GM18870 (cell line): ENCODE measurements at regions not wholly inside any gene's neighbourhood (a gene's known extent, or its start where the extent isn't known, plus 50 kb on each side); places are given as distances from the start of the nearest gene placed in this dataset.
"Not testable (repeated sequence)": the region's sequence is repeated elsewhere in the genome, so short reads cannot be mapped to it uniquely, and the experiment has no call there.

Experiments
- ATAC-seq: cut with Tn5 transposase; IDR thresholded peaks from one replicate; pipeline ENCODE4 v1.9.1; 2021; ENCODE audit warnings: moderate library complexity; ENCODE audit not compliant: unreplicated experiment

DNA sequence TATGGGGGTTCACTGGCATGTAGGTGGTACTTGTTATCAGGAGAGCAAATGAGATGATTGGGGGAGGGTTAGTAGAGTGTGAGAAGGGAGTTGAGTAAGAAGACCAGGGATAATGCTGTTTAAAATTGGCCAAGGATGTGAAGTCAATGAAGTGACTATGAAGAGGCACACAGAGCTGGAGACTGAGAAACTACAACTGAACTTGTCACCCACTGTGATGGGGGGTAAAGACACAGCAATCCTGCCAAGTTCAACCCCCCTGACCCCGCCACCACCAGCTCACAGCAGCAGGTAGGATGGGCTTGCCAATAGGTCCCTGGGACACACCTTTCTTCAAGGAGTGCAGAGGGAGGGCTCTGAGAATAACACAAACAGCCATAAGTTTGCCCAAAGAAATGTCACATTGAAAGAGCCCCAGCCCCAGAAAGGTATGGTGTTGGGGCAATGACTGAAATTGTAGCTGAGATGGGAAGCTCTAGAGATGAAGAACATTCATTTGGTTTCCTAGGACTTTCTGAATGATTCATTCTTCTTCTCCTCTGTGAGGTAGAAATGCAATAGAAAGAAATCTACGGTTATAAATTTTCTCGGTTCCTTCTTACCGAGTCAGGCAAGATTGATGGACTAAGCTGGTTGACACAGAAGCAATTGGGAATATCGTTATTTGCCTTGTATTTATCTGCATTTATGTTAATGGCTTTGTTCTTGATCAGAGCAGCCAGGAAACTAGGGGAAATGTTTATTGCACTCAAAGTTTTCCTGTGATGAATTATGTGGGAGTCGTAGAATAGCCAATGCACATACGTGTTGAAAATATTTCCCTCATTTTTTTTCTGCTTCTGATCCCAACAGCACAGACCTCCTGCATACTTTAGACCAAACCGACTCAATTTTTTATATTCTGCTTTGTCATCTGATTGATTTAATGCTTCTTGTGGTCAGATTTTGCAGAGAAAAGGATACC, 595.2 kb upstream of the CDH11 start:
- ATAC-seq, result no peak

DNA sequence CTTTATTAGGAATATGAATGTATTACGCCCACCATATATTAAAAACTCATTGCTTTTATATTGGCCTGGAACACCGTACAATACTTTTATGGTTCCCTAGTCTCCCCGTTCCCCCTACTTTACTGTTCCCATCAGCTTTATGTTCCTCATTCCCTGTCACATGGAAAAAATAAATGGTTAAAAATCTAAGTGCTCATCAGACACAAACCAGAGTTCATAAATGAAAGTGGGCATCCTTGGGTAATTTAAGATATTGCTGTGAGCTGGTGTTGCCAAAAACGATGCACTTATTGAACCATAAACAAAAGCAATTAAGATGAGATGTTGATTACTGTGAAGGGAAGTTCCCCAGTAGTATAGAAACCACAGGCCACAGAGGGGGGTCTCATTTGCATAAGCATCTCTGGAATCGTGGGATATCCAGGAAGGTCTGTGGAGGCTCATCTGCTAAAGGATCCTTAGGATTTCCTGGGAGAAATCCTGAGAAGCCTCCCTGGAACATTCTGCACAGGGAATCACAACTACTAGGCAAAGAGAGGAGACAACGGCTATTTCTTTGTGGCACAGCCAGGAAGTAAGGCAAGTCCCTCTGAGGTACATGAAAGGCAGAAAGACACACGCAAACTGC, 591.4 kb upstream of the CDH11 start:
- no peak for ATAC-seq

DNA sequence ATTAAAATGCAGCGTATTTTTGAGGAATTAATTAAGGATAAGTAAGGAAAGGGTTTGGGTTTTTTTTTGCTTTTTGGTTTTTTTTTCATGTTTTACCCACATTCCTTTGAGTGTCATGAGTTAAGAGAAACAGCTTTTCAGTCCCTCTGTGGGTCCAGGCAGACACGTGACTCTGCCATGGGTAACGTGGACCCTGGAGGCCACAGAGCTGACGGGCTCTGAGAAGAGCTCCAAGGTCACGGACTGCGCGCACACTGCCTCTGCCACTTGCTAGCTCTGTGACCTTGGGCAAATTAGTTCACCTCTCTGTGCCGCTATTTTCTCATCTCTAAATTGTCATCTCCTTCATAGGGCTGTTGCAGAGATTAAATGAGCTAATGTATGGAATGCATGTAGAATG, 588.2 kb upstream of the CDH11 start:
- no peak for ATAC-seq

DNA sequence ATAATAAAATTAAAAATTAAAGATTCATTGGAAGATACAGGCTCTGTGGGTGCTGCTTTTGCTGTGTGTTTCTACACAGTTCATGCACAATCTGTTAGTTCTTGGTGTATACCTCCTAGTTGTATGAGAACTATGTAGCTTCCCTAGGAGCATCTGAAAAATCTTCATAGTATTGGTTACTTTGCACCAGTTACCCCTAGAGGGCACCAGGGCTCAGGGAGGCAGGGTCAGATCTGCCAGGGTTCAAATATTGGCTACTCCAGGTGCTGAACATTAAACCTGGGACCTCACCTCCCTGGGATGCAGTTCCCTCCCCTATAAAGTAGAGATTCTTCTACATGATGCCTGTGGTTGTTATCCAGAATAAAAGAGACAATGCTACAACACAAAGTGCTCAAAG, 583.0 kb upstream of the CDH11 start:
- no peak for ATAC-seq

DNA sequence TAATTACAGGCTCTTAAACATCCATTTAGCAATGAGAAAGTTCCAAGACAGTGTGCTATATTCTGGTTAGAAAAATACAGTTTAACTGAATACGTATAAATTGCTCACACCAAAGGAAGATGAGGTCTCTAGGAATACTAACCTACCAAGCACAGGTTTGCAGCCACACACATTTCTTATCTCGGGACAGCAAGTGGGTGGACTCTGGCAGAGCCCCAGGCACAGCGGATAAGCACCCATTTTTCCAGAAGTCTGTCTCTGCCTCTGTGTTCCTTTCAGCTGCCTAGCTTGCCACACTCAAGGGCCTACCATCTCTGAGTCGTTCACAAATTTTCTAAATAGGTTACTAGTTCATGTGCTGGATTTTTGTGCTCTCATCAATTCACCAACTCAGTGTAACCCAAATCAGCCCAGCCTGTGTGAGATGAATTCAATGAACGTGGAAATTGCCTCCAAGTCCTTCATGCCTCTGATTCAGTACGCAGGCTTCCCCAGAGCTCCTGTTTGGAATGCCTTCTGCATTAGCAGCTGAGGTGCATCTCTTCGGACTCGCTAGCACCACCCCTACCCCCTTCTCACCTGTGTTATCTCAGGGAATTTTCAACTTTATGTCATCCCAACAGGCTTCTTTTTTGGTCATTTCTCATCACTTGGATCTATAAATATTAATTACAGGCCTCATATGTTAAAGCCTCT, 581.0 kb upstream of the CDH11 start:
- no peak for ATAC-seq

DNA sequence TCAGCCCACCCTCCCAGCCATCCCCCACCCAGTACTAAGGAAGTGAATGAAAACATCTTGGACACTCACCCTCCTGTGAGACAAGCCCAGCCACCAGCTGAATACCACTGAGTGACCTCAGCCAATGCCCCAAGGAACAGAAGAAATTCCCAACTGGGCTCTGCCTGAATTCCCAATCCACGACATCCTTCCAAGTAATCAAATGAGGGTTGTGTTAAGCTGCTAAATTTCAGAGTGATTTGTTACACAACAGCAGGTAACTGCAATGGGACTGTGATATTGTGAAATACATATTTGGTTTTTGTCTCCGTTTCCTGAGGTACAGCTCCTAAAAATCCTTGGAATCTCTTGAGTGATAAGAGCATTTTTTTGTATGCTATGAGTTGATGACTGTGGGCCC, 578.7 kb upstream of the CDH11 start:
- no peak for ATAC-seq

DNA sequence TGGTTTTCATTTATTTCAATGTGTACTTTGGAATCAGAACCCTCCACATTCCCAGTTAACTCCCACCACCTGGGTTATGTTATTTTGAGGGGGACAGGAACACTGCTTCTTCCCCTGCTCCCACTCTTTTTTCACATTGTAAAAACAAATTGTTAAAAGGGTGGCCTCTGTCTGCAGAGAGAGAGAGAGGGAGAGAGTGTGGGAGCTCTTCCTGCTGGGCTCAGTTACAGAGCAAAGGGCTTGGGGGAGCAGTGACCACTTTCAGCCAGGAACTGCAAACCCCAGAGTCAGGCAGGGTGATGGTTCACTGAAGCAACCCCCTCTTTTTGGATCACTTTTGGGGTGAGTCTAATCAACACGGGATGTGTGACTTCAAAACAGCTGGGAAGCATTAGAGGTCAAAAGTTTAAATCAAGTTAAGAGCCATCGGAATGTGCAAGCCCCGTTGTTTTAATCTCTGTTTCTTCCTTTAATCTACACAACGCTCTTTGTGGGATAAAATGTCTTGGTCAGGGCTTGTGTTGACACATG, 577.0 kb upstream of the CDH11 start:
- no peak for ATAC-seq

DNA sequence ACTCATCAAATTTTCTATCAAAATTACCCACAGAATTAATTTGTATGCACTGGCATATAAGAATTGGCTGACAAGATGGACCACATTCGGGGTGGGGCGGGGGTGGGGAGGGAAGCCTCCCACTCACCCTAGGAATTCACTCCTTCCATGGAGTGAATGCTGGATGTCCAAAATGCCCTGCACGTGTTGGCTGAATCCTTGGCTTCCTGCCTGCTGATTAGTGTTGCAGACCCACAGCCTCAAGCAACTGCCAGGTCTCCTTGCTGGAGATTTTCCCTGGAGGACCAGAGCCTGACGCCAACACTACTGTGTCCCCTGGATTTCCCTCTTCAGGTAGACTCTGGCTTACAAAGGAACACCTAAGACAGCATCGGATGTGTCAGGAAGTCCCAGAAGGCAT, 575.7 kb upstream of the CDH11 start:
- no peak for ATAC-seq

DNA sequence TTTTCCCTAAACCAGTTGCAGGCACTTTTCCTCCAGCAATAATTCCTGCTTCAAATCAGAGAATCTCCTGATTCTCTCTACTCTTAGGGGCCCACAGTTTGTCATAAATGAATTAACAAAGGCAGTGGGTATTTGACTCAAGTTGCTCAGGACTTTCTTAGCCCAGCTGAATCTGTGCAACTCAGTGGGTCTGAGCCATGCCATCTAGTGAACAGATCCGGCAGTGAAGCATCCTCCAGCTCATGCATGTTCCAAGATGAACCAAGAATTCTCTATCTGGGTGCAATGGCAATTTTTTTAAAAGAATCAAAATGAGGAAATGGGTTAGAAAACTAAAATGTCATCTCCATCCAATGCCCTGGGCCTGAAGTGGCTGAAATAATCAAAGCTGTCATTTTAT, 575.2 kb upstream of the CDH11 start:
- no peak for ATAC-seq

DNA sequence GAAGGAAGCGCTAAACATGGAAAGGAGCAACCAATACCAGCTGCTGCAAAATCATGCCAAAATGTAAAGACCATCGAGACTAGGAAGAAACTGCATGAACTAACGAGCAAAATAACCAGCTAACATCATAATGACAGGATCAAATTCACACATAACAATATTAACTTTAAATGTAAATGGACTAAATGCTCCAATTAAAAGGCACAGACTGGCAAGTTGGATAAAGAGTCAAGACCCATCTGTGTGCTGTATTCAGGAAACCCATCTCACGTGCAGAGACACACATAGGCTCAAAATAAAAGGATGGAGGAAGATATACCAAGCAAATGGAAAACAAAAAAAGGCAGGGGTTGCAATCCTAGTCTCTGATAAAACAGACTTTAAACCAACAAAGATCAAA, 570.0 kb upstream of the CDH11 start:
- ATAC-seq, result not testable (repeated sequence)

DNA sequence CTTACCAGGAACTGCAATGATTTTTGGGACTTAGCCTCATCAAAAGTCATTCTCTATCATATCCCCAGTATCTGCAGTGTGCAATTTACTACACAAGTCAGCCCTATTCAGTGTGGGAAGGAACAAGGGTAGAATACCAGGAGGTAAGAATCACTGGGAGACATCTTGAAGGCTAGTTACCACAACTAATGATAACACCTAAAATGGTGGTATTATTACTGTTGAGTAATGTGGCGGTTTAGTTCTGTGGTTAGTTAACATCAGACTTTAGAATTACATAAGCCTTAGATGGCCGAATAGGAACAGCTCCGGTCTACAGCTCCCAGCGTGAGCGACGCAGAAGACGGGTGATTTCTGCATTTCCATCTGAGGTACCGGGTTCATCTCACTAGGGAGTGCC, 567.9 kb upstream of the CDH11 start:
- ATAC-seq, result no peak

DNA sequence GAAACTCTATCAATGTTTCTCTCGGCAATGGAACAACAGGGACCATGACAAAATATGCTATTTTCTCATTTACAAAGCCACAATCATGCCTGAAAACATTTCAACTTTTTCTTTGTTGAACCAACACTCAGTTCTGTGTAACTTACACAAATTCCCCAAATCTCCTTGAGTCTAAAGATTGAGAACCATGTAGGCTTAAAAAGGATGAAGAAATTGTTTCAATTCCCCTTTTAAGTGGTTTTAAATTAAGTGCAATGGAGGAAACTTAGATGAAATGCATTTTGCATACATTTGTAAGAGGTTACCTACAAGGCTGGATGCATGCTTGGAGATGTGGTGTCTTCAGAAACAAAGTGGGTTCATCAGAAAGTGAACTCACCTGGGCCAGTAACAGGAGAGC, 566.4 kb upstream of the CDH11 start:
- ATAC-seq, result no peak

DNA sequence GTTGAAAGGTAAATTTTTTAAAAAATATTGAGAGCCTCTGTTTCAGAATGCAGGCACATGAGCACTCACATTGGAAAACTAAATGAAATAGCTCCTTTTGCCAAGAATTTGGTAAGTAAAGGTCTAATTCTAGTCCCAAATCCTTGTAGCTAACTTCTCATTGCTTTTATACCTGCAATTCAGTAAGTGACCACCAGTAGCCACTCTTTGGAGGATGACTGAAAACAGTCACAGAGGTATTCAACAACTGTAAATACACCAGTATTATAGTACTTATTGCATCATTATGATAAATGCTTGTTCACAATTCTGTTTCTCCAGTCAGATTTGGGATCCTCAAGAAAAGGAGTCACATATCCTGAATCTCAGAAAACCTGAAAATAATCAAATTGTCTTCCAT, 562.4 kb upstream of the CDH11 start:
- ATAC-seq, result no peak

DNA sequence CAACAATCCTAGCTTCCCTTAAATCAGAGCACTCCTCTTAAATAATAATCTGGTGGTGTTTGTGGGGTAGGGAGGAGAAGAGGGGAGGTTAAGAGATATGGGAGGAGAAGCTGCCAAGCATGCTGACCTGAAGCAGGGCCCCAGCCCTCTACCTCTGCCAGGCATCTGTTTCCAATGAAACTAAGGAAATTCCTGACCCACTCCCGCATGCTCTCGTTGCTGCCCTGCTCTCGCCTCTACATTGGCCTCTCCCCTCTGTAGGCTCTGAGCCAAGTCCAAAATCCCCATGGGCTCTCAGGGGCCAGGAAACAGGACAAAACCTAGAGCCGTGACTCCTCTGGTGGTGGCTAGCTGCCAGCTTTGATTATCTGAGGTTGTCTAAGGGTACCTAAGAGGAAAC, 559.5 kb upstream of the CDH11 start:
- no peak for ATAC-seq

DNA sequence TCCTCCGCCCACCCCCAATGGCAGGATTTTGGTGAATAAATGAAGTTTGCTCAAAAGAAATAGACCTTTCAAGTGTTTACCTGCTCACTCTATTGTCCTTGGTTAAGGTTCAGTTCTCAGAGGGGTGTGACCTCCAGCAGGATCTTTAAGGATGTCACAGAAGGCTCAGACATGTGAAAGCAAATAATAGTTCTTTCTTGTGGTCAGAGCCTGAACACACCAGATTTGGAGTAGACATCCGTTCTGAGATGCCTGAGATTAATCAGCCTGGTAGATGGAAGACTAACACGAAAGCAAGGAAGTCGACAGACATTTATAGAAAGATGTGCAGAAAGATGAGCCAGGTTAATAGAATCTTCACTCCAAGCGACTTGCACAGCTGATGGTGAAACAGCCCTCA, 557.9 kb upstream of the CDH11 start:
- no peak for ATAC-seq

DNA sequence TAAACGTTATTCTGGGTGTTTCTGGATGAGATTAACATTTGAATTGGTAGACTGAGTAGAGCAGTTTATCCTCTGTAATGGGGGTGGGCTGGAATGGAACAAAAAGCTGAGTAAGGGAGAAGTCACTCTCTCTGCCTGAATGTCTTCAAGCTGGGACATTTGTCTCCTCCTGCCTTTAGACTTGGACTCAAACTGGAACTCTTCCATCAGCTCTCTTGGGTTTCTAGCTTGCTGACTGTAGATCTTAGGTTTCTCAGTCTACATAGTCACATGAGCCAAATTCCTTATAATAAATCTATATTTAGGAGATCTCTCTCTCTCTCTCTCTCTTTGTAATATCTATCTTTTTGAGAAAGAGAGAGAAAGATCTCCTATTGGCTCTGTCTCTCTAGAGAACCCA, 553.3 kb upstream of the CDH11 start:
- no peak for ATAC-seq

DNA sequence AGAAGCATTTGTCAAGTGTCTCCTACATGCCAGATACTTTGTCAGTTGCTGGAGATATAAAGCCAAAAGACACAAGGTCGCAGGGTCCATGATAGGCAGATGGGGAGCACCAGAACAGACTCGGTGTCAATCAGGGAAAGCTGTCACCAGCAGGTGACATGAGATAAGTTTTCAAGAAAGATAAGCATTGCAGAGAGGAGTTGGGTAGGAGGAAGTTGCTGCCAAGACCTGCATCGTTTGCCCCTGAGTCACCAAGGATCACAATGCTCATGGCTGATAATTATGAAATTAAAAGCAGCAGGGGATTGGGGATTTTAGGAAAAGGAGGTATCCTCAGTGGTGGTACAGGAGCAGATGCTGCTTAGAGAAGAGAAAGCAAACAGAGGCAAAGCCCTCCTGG, 551.1 kb upstream of the CDH11 start:
- no peak for ATAC-seq

DNA sequence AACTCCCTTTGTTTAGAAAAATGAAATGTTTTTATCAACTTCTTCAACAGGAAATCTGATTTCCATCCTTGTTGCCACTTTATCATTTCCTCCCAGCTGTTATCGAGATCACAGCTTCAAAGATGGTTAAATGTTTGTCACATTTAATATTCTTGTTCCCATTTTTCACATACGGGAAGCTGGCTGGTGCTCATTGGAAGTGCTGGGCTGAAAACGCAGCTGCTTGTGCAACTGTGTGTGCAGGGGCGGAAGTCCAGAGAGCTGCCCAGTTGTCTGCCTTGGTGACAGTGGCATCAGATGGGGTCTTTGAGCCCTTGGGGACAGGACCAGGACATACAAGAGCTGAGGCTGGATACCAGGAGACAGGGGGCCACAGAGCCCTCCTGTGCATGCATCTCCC, 549.2 kb upstream of the CDH11 start:
- ATAC-seq, result no peak

DNA sequence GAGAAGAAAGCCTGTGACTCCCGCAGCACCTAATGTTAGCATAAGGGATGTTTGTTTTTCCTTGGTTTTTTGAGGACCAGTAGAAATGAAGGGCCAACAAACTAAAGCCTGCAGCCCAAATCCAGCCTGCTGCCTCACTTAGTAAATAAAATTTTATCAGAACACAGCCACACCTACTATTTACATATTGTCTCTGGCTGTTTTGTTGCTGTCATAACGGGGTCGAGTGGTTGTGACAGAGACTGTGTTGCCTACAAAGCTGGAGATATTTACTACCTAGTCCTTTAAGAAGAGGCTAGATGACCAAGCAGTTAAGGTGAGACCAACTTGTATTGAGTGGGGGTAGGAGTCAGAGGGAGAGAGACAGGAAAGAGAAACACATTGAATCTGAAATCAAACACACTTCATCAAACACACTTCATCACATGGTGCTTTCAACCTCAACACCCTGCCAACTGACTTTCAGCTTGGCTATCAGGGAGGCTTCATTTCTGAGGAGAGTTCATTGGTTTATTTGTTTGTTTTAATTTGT, 546.3 kb upstream of the CDH11 start:
- ATAC-seq, result no peak

DNA sequence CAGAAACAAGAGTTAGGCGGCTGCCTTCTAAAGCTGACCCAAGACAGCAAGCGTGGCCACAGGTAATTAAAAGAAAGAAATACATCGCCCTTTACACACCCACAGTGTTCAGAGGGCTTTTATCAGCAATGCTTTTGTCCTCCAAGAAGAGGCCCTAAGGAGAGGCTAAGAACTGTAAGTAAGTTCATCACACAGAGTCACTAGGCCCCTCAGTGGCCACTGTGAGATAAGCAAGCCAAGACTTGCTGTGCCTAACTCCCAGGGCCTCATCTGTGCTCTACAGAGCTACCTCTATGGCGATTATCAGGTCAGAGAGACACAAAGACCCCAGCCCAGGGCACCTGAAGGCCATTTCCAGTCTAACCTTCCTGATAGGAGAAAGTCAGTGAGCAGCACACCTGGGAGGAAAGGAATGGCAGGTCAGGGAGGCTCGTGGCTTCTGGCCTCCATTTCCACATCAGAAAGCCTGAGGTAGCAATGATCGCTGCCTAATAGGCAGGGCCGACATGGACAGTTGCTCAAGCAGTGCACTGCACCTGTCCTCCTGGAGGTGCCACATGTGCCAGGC, 545.2 kb upstream of the CDH11 start:
- no peak for ATAC-seq
